DND-41 (cell line): ENCODE measurements at regions not wholly inside any gene's neighbourhood (a gene's known extent, or its start where the extent isn't known, plus 50 kb on each side); places are given as distances from the start of the nearest gene placed in this dataset.

Experiments used
- CTCF ChIP-seq: IDR thresholded peaks from 2 replicates; pipeline ENCODE4 v1.5.1; 2012; ENCODE audit warnings: borderline replicate concordance, low read length, moderate library complexity, mild to moderate bottlenecking; ENCODE audit not compliant: poor library complexity, severe bottlenecking; ENCODE audit errors: extremely low read depth
- EZH2 ChIP-seq: IDR thresholded peaks from 3 replicates; pipeline ENCODE4 v1.6.1; 2012; ENCODE audit warnings: borderline replicate concordance, low read depth, mild to moderate bottlenecking, moderate library complexity, low read length, inconsistent platforms; ENCODE audit not compliant: severe bottlenecking

GRCh38 chr20:22768266-22769178 is 184.2 kb upstream of the FOXA2 start:
- TF ChIP-seq CTCF = no peak
- TF ChIP-seq EZH2 = no peak
